Lung (tissue), 11 donors: ENCODE measurements at regions not wholly inside any gene's neighbourhood (a gene's known extent, or its start where the extent isn't known, plus 50 kb on each side); places are given as distances from the start of the nearest gene placed in this dataset.
A peak's percentile ranks its signal among the peaks of the same experiment; 100 is the strongest.

ENCODE experiments used
- ATAC-seq: fragments of 200-7000 bp; cut with Tn5 transposase; one replicate; pipeline ENCODE4 v1.9.1; 2020; ENCODE audit warnings: moderate number of reproducible peaks; ENCODE audit not compliant: insufficient read depth, low FRiP score
- DNase-seq, 3 donors: peaks; one replicate each; pipeline ENCODE4 v3.0.0-alpha.2; 2013 to 2017
- H3K27ac ChIP-seq, 2 donors: one replicate each; pipeline ENCODE4 v1.5.1; 2013; ENCODE audit warnings: mild to moderate bottlenecking in 2 of 2, moderate library complexity in 2 of 2, control low read depth in 1 of 2, inconsistent platforms in 1 of 2, low read depth in 1 of 2, low read length in 1 of 2
- H3K27me3 ChIP-seq, 3 donors: one replicate each; pipeline ENCODE4 v1.5.1; 2013; ENCODE audit warnings: low read length in 2 of 3; ENCODE audit not compliant: control insufficient read depth in 3 of 3, insufficient read depth in 3 of 3
- H3K36me3 ChIP-seq, 4 donors: one replicate each; pipeline ENCODE4 v1.5.1; 2013; ENCODE audit warnings: low read length in 4 of 4, mild to moderate bottlenecking in 1 of 4, moderate library complexity in 1 of 4; ENCODE audit not compliant: control insufficient read depth in 4 of 4, insufficient read depth in 4 of 4
- H3K4me1 ChIP-seq, 5 donors: one replicate each; pipeline ENCODE4 v1.5.1; 2013; ENCODE audit warnings: low read length in 5 of 5, mild to moderate bottlenecking in 2 of 5, moderate library complexity in 1 of 5; ENCODE audit not compliant: control insufficient read depth in 5 of 5, insufficient read depth in 5 of 5
- H3K4me3 ChIP-seq: one replicate; pipeline ENCODE4 v1.5.1; 2013; ENCODE audit warnings: mild to moderate bottlenecking, control low read depth, moderate library complexity
- H3K9ac ChIP-seq, 2 donors: one replicate each; pipeline ENCODE4 v1.5.1; 2013; ENCODE audit warnings: low read length in 2 of 2, control low read depth in 1 of 2; ENCODE audit not compliant: insufficient read depth in 1 of 2
- H3K9me3 ChIP-seq, 4 donors: one replicate each; pipeline ENCODE4 v1.5.1; 2013; ENCODE audit warnings: low read length in 3 of 4, mild to moderate bottlenecking in 1 of 4, moderate library complexity in 1 of 4; ENCODE audit not compliant: control insufficient read depth in 4 of 4, insufficient read depth in 3 of 4
- CTCF ChIP-seq: IDR thresholded peaks from 2 replicates; pipeline ENCODE4 v1.5.1; 2012; ENCODE audit warnings: mild to moderate bottlenecking; ENCODE audit errors: control extremely low read depth, extremely low read depth
- WGBS, 2 donors: extraction: QIAGEN DNeasy Blood & Tissue Kit; methylation state at CpG; one replicate each; pipeline ENCODE4 v1.1.7; 2013; 5-methylcytosine and 5-hydroxymethylcytosine counted together
- donor health status: control.
- donor health status: control.
- donor health status: Bipolar disorder and iron deficiency.
- donor health status: healthy.
- donor health status: DM: yes; HTN: yes; CAD: no.

GRCh38 chr20:52801628-52802006 lies 170.5 kb upstream of the TSHZ2 start:
- Histone ChIP-seq H3K9ac (no peak overlapping the region), H3K36me3 (no peaks in the 10 kb centered on the region), H3K4me1 (peaks cover 0 to 16% (median 0%) of the 10 kb centered on the region in 5 donors), H3K9me3 (no peaks in the 10 kb centered on the region), H3K27me3 (no peaks in the 10 kb centered on the region), H3K4me3 (no peak overlapping the region), H3K27ac (no peak overlapping the region)
- TF ChIP-seq CTCF: no peak
- 73 to 85% methylated on average over 6 of the region's 6 CpGs for WGBS, 2 donors
- ATAC-seq (no peak), DNase-seq (peak; percentile 18 to 48 (median 38))

- peak in 1 of 3 donors; percentile 24 for DNase-seq
- no peak overlapping the region for H3K27ac ChIP-seq
Observed at GRCh38 chr20:52800734-52801627, 171.2 kb upstream of the TSHZ2 start.

GRCh38 chr20:52799130-52799529 lies 173.0 kb upstream of the TSHZ2 start:
- Histone ChIP-seq H3K4me1 (no peaks in the 10 kb centered on the region), H3K9ac (no peak overlapping the region), H3K4me3 (no peak overlapping the region), H3K27ac (no peak overlapping the region), H3K36me3 (no peaks in the 10 kb centered on the region), H3K9me3 (no peaks in the 10 kb centered on the region), H3K27me3 (no peaks in the 10 kb centered on the region)
- 82 to 87% methylated on average over 2 of the region's 2 CpGs for WGBS, 2 donors
- ATAC-seq: no peak
- DNase-seq: peak in 1 of 3 donors; percentile 24
- TF ChIP-seq CTCF: no peak

More at GRCh38 chr20:52800734-52801627, 171.2 kb upstream of the TSHZ2 start:
- H3K36me3 ChIP-seq: no peaks in the 10 kb centered on the region
- no peak overlapping the region for H3K9ac ChIP-seq
- H3K4me3 ChIP-seq: no peak overlapping the region
- no peaks in the 10 kb centered on the region for H3K9me3 ChIP-seq
- WGBS, 2 donors: 72 to 81% methylated on average over 6 of the region's 6 CpGs
- no peak for ATAC-seq
- peaks cover 0 to 16% (median 0%) of the 10 kb centered on the region in 5 donors for H3K4me1 ChIP-seq
- TF ChIP-seq CTCF: no peak
- no peaks in the 10 kb centered on the region for H3K27me3 ChIP-seq
